Liver (tissue), 8 donors: ENCODE measurements at regions not wholly inside any gene's neighbourhood (a gene's known extent, or its start where the extent isn't known, plus 50 kb on each side); places are given as distances from the start of the nearest gene placed in this dataset.

Source experiments
- DNase-seq: peaks from one replicate; pipeline ENCODE4 v3.0.0-alpha.2; 2017; ENCODE audit warnings: low spot score
- H3K27ac ChIP-seq, 2 donors: one replicate each; pipeline ENCODE4 v1.7.0; 2013; ENCODE audit warnings: inconsistent platforms in 2 of 2, low read length in 2 of 2, control low read depth in 1 of 2, low read depth in 1 of 2, mild to moderate bottlenecking in 1 of 2
- H3K27me3 ChIP-seq, 4 donors: one replicate each; pipeline versions ENCODE4 v1.6.1 to v1.7.0; 2013; ENCODE audit warnings: low read length in 3 of 4, inconsistent platforms in 1 of 4, mild to moderate bottlenecking in 1 of 4, moderate library complexity in 1 of 4; ENCODE audit not compliant: control insufficient read depth in 4 of 4, insufficient read depth in 4 of 4
- H3K36me3 ChIP-seq, 4 donors: one replicate each; pipeline versions ENCODE4 v1.6.1 to v1.7.0; 2013; ENCODE audit warnings: low read length in 3 of 4, mild to moderate bottlenecking in 3 of 4, low read depth in 1 of 4, moderate library complexity in 1 of 4; ENCODE audit not compliant: control insufficient read depth in 4 of 4, insufficient read depth in 3 of 4
- H3K4me1 ChIP-seq, 4 donors: one replicate each; pipeline versions ENCODE4 v1.6.1 to v1.7.0; 2013; ENCODE audit warnings: low read length in 3 of 4, mild to moderate bottlenecking in 3 of 4, moderate library complexity in 1 of 4; ENCODE audit not compliant: control insufficient read depth in 4 of 4, insufficient read depth in 4 of 4
- H3K4me3 ChIP-seq, 3 donors: one replicate each; pipeline versions ENCODE4 v1.6.1 to v1.7.0; 2013; ENCODE audit warnings: low read length in 3 of 3, control low read depth in 1 of 3, low read depth in 1 of 3, mild to moderate bottlenecking in 1 of 3
- H3K9ac ChIP-seq, 2 donors: one replicate each; pipeline ENCODE4 v1.7.0; 2013; ENCODE audit warnings: low read length in 2 of 2, mild to moderate bottlenecking in 2 of 2, moderate library complexity in 2 of 2, control low read depth in 1 of 2, low read depth in 1 of 2
- H3K9me3 ChIP-seq, 4 donors: one replicate each; pipeline versions ENCODE4 v1.6.1 to v1.7.0; 2013; ENCODE audit warnings: low read length in 3 of 4; ENCODE audit not compliant: control insufficient read depth in 4 of 4
- ATF3 ChIP-seq: IDR thresholded peaks from 2 replicates; pipeline ENCODE4 v1.6.1; 2016; ENCODE audit warnings: antibody characterized with exemption
- CTCF ChIP-seq: fragments of 150-350 bp; IDR thresholded peaks from 2 replicates; pipeline ENCODE4 v1.5.1; 2017; ENCODE audit warnings: improper control_type of control experiment, low read depth, low read length; ENCODE audit not compliant: missing input control
- EGR1 ChIP-seq, 2 donors: IDR thresholded peaks; 2 replicates each; pipeline ENCODE4 v1.6.1; 2016 to 2018; ENCODE audit warnings: antibody characterized with exemption in 2 of 2, low read depth in 2 of 2
- FOXA1 ChIP-seq: IDR thresholded peaks from 2 replicates; pipeline ENCODE4 v1.6.1; 2016; ENCODE audit warnings: antibody characterized with exemption
- FOXA2 ChIP-seq: IDR thresholded peaks from 2 replicates; pipeline ENCODE4 v1.6.1; 2016; ENCODE audit warnings: antibody characterized with exemption
- GABPA ChIP-seq, 2 donors: IDR thresholded peaks in 1 of 2; conservative IDR thresholded peaks in 1 of 2; 2 replicates each; pipeline ENCODE4 v1.6.1; 2016; ENCODE audit warnings: antibody characterized with exemption in 2 of 2, mild to moderate bottlenecking in 1 of 2, moderate library complexity in 1 of 2
- HNF4A ChIP-seq, 2 donors: conservative IDR thresholded peaks; 2 replicates each; pipeline ENCODE4 v1.6.1; 2016; ENCODE audit warnings: antibody characterized with exemption in 2 of 2, mild to moderate bottlenecking in 2 of 2
- HNF4G ChIP-seq: IDR thresholded peaks from 2 replicates; pipeline ENCODE4 v1.6.1; 2016; ENCODE audit warnings: antibody characterized with exemption
- JUND ChIP-seq, 2 donors: IDR thresholded peaks; 2 replicates each; pipeline ENCODE4 v1.6.1; 2016; ENCODE audit warnings: antibody characterized with exemption in 2 of 2
- MAX ChIP-seq: IDR thresholded peaks from 2 replicates; pipeline ENCODE4 v1.6.1; 2016; ENCODE audit warnings: antibody characterized with exemption
- NR2F2 ChIP-seq: IDR thresholded peaks from 2 replicates; pipeline ENCODE4 v1.6.1; 2016; ENCODE audit warnings: antibody characterized with exemption
- RAD21 ChIP-seq, 2 donors: IDR thresholded peaks; 2 replicates each; pipeline ENCODE4 v1.6.1; 2016; ENCODE audit warnings: antibody characterized with exemption in 2 of 2, mild to moderate bottlenecking in 2 of 2
- REST ChIP-seq: IDR thresholded peaks from 2 replicates; pipeline ENCODE4 v1.6.1; 2016; ENCODE audit warnings: antibody characterized with exemption, mild to moderate bottlenecking
- RXRA ChIP-seq, 2 donors: IDR thresholded peaks; 2 replicates each; pipeline ENCODE4 v1.6.1; 2017 to 2018; ENCODE audit warnings: antibody characterized with exemption in 2 of 2, mild to moderate bottlenecking in 1 of 2
- SP1 ChIP-seq: IDR thresholded peaks from 2 replicates; pipeline ENCODE4 v1.6.1; 2018; ENCODE audit warnings: antibody characterized with exemption, mild to moderate bottlenecking
- TAF1 ChIP-seq: conservative IDR thresholded peaks from 2 replicates; pipeline ENCODE4 v1.6.1; 2016; ENCODE audit warnings: antibody characterized with exemption, mild to moderate bottlenecking
- YY1 ChIP-seq: IDR thresholded peaks from 2 replicates; pipeline ENCODE4 v1.6.1; 2016; ENCODE audit warnings: antibody characterized with exemption, mild to moderate bottlenecking
- ZBTB33 ChIP-seq: IDR thresholded peaks from 2 replicates; pipeline ENCODE4 v1.6.1; 2016; ENCODE audit warnings: antibody characterized with exemption
- WGBS: extraction: QIAGEN DNeasy Blood & Tissue Kit; methylation state at CpG from one replicate; pipeline ENCODE4 v1.1.7; 2013; 5-methylcytosine and 5-hydroxymethylcytosine counted together
- donor health status: healthy.
- donor health status: healthy.
- donor health status: healthy.
- donor health status: healthy.
- donor health status: healthy.

GRCh38 chrX:40984962-40985361 lies 100.3 kb upstream of the USP9X start:
- Histone ChIP-seq H3K9me3 (no peaks in the 10 kb centered on the region), H3K4me1 (no peaks in the 10 kb centered on the region), H3K27me3 (no peaks in the 10 kb centered on the region), H3K4me3 (no peak overlapping the region), H3K36me3 (no peaks in the 10 kb centered on the region), H3K27ac (no peak overlapping the region), H3K9ac (no peak overlapping the region)
- DNase-seq: no peak
- TF ChIP-seq EGR1 (IDR thresholded peaks at IDR 0.05; ENCODE audit: low read depth in 2 of 2) (no peak), SP1 (no peak), CTCF (no peak), TAF1 (no peak), RXRA (IDR thresholded peaks at IDR 0.05) (no peak), JUND (IDR thresholded peaks at IDR 0.05) (no peak), FOXA2 (no peak), ZBTB33 (no peak), HNF4A (conservative IDR thresholded peaks at IDR 0.05) (no peak), RAD21 (IDR thresholded peaks at IDR 0.05) (no peak), YY1 (no peak), REST (no peak), ATF3 (no peak), NR2F2 (no peak), MAX (no peak), GABPA (IDR thresholded peaks at IDR 0.05 in 1 of 2, conservative IDR thresholded peaks at IDR 0.05 in 1 of 2) (no peak), HNF4G (no peak), FOXA1 (no peak)
- 96% methylated on average over 4 of the region's 4 CpGs for WGBS

- no peaks in the 10 kb centered on the region for H3K36me3 ChIP-seq
- DNase-seq: no peak
- 82% methylated on average over 2 of the region's 2 CpGs for WGBS
- TF ChIP-seq MAX (no peak), NR2F2 (no peak)
- no peaks in the 10 kb centered on the region for H3K27me3 ChIP-seq
- H3K9ac ChIP-seq: no peak overlapping the region
- H3K4me1 ChIP-seq: no peaks in the 10 kb centered on the region
- H3K27ac ChIP-seq: no peak overlapping the region
- H3K9me3 ChIP-seq: no peaks in the 10 kb centered on the region
- no peak overlapping the region for H3K4me3 ChIP-seq
These were observed 97.8 kb upstream of the USP9X start for GRCh38 chrX:40987413-40987812.
